ENCODE measurements at regions not wholly inside any gene's neighbourhood (a gene's known extent, or its start where the extent isn't known, plus 50 kb on each side); places are given as distances from the start of the nearest gene placed in this dataset.

- no peak for DNase-seq
Measured at GRCh38 chr1:185574139-185574875, 159.9 kb upstream of the HMCN1 start.

- DNase-seq: no peak
Measured at GRCh38 chr1:185573677-185574076, 160.5 kb upstream of the HMCN1 start.

DNA sequence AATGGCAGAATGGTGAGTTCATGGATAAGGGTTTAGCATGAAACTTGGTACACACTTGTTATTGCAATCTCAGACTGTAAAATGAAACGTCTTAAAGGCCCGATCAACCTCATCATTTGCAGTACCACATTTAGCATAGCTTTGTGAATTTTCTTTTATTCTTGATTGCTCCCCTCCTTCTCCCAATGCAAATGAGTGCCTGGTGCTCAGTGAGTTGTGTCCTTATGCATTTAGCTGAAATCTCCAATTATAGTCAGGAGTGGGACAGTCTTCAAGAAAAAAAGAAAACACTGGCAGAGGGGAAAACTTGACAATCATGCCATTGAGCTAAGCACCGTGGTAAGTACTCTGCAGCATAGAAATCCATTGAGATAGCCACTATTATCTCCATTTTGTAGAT is 161.0 kb upstream of the HMCN1 start:
- no peak for DNase-seq

- DNase-seq: peak; percentile 28
Measured at GRCh38 chr1:185570962-185571361, 163.2 kb upstream of the HMCN1 start.

- no peak for DNase-seq
Measured at GRCh38 chr1:185568155-185569123, 165.8 kb upstream of the HMCN1 start.

DNA sequence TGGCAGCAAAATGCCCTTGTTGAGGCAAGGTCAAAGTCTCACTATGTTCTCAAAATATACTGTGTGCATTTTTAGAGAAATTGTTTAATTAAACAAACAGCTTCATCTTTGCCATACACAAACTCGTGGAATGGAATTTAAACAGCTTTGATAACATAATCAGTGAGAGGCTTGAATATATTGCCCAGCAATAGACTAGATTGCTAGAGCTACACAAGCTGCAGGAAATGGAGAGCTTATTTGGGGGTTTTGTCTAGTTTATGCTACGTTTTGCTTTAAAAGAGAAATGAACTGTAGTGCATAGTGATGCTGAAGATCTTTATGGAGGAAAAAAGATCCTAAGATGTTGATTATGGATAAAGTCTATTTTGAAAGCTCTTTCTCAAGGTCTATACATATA is 166.8 kb upstream of the HMCN1 start:
- no peak for DNase-seq

GRCh38 chr1:185566995-185567394 is 167.2 kb upstream of the HMCN1 start:
- DNase-seq: peak; percentile 76

DNA sequence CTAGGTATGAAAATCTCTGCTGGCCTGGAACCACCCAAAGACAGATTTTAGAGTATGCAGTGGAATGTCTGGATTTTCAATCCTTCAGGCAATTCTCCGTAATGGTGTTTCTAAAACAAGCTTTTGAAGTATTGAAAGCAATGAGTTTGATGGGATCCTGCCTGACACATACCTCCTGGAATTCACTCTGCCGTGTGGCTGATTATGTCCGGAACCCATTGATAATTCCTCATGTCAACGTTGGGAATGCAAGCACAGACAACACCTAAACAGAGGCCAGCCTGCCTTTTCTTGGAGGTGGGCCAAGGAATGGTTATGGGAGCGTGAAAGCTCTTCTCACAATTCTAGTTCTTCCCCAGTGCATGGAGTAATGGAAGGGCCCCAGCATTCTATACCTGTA is 168.9 kb upstream of the HMCN1 start:
- no peak for DNase-seq

DNA sequence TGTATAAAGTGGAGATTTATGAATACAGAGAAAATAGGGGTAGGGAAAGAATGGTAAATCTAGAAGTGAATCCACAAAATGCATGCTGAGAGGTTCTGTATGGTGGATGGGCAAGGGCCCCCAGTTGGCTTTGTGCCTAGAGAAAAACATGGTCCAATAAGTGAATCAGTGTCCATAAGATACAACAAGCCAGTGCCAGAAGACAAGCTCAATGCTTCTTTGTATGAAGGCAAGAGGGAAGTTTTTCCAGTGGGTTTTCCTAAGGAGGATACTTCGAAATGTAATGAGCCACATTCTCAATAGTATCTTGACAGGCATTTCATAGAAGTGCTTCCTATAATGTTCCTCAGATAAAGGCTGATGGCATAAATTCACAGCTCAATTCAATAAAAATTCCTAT is 169.4 kb upstream of the HMCN1 start:
- DNase-seq: no peak

DNA sequence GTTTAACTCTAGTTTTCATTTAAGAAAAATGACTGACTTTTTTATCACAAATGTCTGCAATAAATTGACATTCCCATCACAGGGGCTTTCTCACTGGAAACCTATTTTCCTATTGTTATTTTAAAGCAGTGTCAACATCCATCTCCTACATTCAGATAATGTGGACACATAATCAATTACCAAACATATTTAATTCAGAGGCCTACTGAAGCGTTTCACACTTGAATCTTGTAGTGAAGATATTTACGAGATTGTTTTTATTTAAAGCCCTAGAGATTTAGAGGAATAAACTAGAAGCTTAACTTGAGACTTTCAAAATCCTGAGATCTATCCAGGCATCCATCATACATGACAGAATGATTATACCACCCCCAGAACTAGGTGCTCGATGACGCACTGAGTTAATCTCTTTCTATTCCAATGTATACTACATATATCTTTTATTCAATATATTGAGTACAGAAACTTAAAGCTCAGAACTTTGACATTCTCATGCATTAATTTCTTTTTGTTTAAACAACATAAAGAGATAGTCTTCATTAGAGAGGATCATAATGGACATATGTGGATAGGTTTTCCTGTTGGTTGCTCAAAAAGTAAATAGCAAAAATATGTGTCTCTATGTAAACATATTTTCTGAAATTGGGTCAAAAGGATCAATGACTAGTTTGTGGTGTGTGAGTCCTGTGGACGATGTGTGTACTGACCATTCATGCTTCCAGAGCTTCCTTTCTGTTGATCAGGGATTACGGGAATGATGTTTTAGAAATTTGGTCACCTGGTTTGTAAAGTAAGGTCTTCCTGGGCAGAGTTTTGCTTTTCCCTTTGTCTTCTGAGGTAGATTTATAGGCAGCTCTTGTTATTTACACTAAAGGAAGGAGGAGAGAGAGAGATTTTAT is 171.5 kb upstream of the HMCN1 start:
- no peak for DNase-seq

GRCh38 chr1:185561629-185562028 is 172.6 kb upstream of the HMCN1 start:
- DNase-seq: no peak

GRCh38 chr1:185560760-185561159 is 173.4 kb upstream of the HMCN1 start:
- no peak for DNase-seq

- peak; percentile 67 for DNase-seq
Measured at GRCh38 chr1:185559684-185560331, 174.4 kb upstream of the HMCN1 start.

GRCh38 chr1:185559151-185559550 is 175.0 kb upstream of the HMCN1 start:
- DNase-seq: no peak

DNA sequence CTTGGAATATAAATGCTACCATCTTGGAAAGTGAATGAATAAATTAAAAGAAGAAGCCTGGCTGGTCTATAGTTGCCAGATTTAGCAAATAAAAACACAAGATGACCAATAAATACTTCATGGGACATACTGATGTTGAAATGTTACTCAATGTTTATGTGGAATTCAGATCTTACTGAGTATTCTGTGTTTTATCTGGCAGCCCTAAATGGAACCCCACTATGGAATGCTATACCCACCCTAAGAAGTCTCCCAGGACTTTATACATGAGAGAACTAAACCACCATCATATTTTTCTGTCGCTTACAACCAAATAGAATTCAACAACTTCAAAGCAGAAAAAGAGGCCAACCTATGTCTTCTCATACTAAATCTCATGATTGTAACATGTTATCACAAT is 177.6 kb upstream of the HMCN1 start:
- DNase-seq: no peak

DNA sequence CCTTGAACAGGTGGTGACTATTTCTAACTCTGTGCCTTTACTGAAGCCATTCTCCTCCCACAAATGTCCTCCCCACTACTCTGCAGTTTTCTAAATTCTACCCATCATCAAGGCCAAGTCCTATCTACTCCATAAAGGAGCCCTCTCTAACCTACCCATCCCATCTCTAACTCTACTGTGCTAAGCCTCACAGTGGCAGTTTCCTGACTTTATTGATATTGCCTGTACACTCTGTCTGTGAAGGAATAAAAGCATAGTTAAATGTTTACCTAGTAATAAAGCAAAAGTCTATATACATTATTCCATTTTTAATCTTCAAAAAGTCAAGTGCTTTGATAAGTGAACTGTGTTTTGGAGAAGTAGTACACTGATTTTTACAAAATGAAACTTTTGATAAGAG is 178.4 kb upstream of the HMCN1 start:
- no peak for DNase-seq

GRCh38 chr1:185551008-185551407 is 183.2 kb upstream of the HMCN1 start:
- no peak for DNase-seq

- DNase-seq: no peak
Measured at GRCh38 chr1:185549906-185550305, 184.3 kb upstream of the HMCN1 start.

DNA sequence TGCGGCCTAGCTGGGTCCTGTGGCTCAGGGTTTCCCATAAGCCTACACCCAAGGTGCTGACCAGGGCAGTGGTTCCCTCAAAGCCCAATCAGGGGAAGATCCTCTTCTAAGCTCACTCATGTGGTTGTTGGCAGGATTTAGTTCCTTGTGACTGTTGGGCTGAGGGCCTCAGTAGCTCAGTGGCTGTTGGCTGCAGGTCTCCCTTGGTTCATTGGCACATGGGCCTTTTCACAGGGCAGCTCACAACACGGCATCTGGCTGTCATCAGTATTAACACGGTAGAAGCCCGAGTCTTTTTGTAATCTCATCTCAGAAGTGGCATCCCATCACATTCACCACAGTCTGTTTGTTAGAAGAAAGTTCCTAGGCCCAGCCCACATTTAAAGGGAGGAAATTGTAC is 188.2 kb upstream of the HMCN1 start:
- DNase-seq: no peak

DNA sequence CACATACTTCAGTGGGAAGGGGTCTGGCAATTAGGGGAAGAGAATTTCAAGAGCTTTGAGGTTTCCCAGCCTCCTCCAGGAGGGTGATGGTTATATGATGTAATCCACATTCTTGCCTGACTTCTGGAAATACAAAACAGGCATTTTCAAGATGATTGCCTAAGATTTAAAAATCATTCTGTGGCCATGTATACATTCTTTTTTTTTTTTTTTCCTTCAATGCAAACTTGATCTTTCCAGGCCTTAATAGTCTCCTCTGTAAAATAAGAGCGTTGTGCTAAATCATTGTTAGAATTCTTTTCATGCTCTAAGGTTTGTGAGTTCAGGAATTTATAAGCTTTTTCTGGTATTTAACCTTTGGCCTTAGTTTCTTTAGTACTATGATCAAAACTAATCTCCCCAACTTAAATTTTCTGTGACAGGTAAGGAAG is 192.3 kb upstream of the HMCN1 start:
- DNase-seq: no peak

GRCh38 chr1:185540295-185540694 is 193.9 kb upstream of the HMCN1 start:
- DNase-seq: no peak

DNA sequence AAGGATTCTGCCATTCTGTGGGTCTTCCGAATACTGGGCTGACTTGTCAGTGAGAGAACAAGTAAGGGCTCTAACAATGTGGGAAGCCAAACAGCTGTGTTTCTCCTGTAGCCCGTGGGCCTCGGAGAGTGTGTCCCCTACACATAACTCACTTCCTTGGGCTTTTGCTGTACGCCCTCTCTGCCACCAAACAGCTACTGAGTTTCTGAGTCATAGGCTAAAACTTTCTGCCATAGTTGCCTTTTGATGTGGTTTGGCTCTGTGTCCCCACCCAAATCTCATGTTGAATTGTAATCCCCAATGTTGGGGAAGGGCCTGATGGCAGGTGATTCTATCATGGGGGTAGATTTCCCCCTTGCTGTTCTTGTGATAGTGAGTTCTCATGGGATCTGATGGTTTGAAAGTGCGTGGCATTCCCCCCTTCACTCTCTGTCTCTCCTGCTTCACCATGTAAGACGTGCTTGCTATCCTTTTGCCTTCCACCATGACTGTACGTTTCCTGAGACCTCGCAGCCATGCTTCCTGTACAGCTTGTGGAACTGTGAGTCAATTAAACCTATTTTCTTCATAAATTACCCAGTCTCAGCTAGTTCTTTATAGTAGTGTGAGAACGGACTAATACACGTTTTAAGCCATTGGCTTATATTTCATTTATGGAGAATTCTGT is 194.8 kb upstream of the HMCN1 start:
- no peak for DNase-seq
